Astrocyte (in vitro differentiated cells and primary cell): ENCODE measurements at regions not wholly inside any gene's neighbourhood (a gene's known extent, or its start where the extent isn't known, plus 50 kb on each side); places are given as distances from the start of the nearest gene placed in this dataset.
A peak's percentile ranks its signal among the peaks of the same experiment; 100 is the strongest.

ENCODE experiments used
- DNase-seq: peaks from one replicate; pipeline ENCODE4 v3.0.0-alpha.2; 2010; ENCODE audit warnings: low read depth
- FAIRE-seq: peaks from 2 replicates; lab custom pipeline; 2011; peaks lifted over from hg19 to GRCh38; lab: Jason Lieb, UNC
- H2AFZ ChIP-seq: 2 replicates; pipeline ENCODE4 v1.6.0; 2012; ENCODE audit warnings: low read depth, low read length, inconsistent platforms
- H3K27ac ChIP-seq: 2 replicates; pipeline ENCODE4 v1.5.1; 2011; ENCODE audit warnings: low read depth, low read length, inconsistent platforms
- H3K27me3 ChIP-seq: 2 replicates; pipeline ENCODE4 v1.6.0; 2011; ENCODE audit warnings: low read length, inconsistent platforms; ENCODE audit not compliant: insufficient read depth
- H3K36me3 ChIP-seq: 2 replicates; pipeline ENCODE4 v1.5.1; 2011; ENCODE audit warnings: low read length, inconsistent platforms; ENCODE audit not compliant: insufficient read depth
- H3K4me1 ChIP-seq: 2 replicates; pipeline ENCODE4 v1.5.1; 2011; ENCODE audit warnings: low read length, inconsistent platforms; ENCODE audit not compliant: insufficient read depth
- H3K4me2 ChIP-seq: 2 replicates; pipeline ENCODE4 v1.6.0; 2012; ENCODE audit warnings: low read length, inconsistent platforms
- H3K4me3 ChIP-seq: 2 replicates; pipeline ENCODE4 v1.5.1; 2011; ENCODE audit warnings: low read depth, mild to moderate bottlenecking, low read length, inconsistent platforms; ENCODE audit not compliant: insufficient read depth
- H3K79me2 ChIP-seq: 2 replicates; pipeline ENCODE4 v1.6.0; 2012; ENCODE audit warnings: mild to moderate bottlenecking, low read length, inconsistent platforms; ENCODE audit not compliant: insufficient read depth
- H3K9ac ChIP-seq: 2 replicates; pipeline ENCODE4 v1.6.0; 2012; ENCODE audit warnings: mild to moderate bottlenecking, low read length, inconsistent platforms
- H3K9me3 ChIP-seq: 2 replicates; pipeline ENCODE4 v1.5.1; 2012; ENCODE audit warnings: low read depth, mild to moderate bottlenecking, low read length, inconsistent platforms; ENCODE audit not compliant: insufficient read depth
- H4K20me1 ChIP-seq: 2 replicates; pipeline ENCODE4 v1.6.0; 2012; ENCODE audit warnings: low read length, inconsistent platforms; ENCODE audit not compliant: insufficient read depth
- H3K27ac Mint-ChIP-seq: one replicate; pipeline ENCODE4 v1.8.0; 2021; ENCODE audit warnings: mild to moderate bottlenecking, mixed read lengths; ENCODE audit not compliant: unreplicated experiment
- H3K27me3 Mint-ChIP-seq: one replicate; pipeline ENCODE4 v1.8.0; 2021; ENCODE audit warnings: low read depth, mixed read lengths; ENCODE audit not compliant: unreplicated experiment
- H3K36me3 Mint-ChIP-seq: one replicate; pipeline ENCODE4 v1.8.0; 2021; ENCODE audit warnings: low read depth, mixed read lengths; ENCODE audit not compliant: unreplicated experiment
- H3K4me1 Mint-ChIP-seq: one replicate; pipeline ENCODE4 v1.8.0; 2021; ENCODE audit warnings: low read depth, mixed read lengths; ENCODE audit not compliant: unreplicated experiment
- H3K4me3 Mint-ChIP-seq: one replicate; pipeline ENCODE4 v1.8.0; 2021; ENCODE audit warnings: mild to moderate bottlenecking, moderate library complexity, mixed read lengths; ENCODE audit not compliant: unreplicated experiment
- H3K9me3 Mint-ChIP-seq: one replicate; pipeline ENCODE4 v1.8.0; 2021; ENCODE audit warnings: mild to moderate bottlenecking, mixed read lengths; ENCODE audit not compliant: unreplicated experiment
- CTCF ChIP-seq: IDR thresholded peaks from 2 replicates; pipeline ENCODE4 v1.5.1; 2011; ENCODE audit warnings: low read depth, mild to moderate bottlenecking, inconsistent platforms, low read length, moderate library complexity; ENCODE audit not compliant: insufficient read depth
- EZH2 ChIP-seq: IDR thresholded peaks from 2 replicates; pipeline ENCODE4 v1.6.1; 2012; ENCODE audit warnings: mild to moderate bottlenecking, low read length, inconsistent platforms; ENCODE audit not compliant: insufficient read depth

GRCh38 chr21:16421007-16421406 is 691.2 kb downstream of the USP25 start:
- no peaks in the 10 kb centered on the region for H3K27me3 Mint-ChIP-seq
- H3K27ac ChIP-seq, result peak overlapping the region; percentile 80
- H3K9me3 Mint-ChIP-seq, result no peaks in the 10 kb centered on the region
- peak overlapping the region; percentile 73 for H3K4me3 ChIP-seq
- no peaks in the 10 kb centered on the region for H3K27me3 ChIP-seq
- no peak for DNase-seq
- FAIRE-seq, result no peak
- H3K4me2 ChIP-seq, result peak overlapping the region; percentile 89
- peaks cover 2% of the 10 kb centered on the region for H3K4me1 Mint-ChIP-seq
- H3K4me1 ChIP-seq, result peaks cover 26% of the 10 kb centered on the region
- H3K79me2 ChIP-seq, result peaks cover 63% of the 10 kb centered on the region
- H2AFZ ChIP-seq, result no peak overlapping the region
- no peak overlapping the region for H3K4me3 Mint-ChIP-seq
- TF ChIP-seq CTCF (no peak), EZH2 (no peak)
- H4K20me1 ChIP-seq, result peaks cover 4% of the 10 kb centered on the region
- H3K9ac ChIP-seq, result peak overlapping the region; percentile 88
- H3K9me3 ChIP-seq, result no peaks in the 10 kb centered on the region
- H3K27ac Mint-ChIP-seq, result no peak overlapping the region
- H3K36me3 Mint-ChIP-seq, result no peaks in the 10 kb centered on the region
- no peaks in the 10 kb centered on the region for H3K36me3 ChIP-seq

DNA sequence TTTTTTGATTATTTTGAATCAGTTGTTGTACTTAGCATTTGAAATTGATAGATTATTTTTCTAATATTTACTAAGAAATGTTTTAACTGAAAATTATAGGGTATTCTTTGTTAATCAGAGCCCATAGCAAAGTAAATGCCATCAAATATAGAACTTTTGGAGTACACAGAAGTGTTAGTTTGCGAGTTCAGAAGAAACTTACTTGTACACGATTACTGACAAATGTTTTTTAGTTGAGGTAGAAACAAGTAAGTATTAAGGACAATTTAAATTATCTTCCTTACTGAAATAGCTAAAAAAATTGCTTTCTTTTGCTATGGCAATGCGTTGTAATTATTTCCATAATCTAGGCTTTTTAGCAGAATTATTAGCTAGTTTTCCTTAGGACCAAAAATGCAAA is 692.2 kb downstream of the USP25 start:
- Histone ChIP-seq H3K4me2 (peak overlapping the region; percentile 89), H3K4me1 (peaks cover 32% of the 10 kb centered on the region), H3K9ac (peak overlapping the region; percentile 60), H4K20me1 (peaks cover 6% of the 10 kb centered on the region), H3K27ac (peak overlapping the region; percentile 8), H3K36me3 (no peaks in the 10 kb centered on the region), H3K4me3 (no peak overlapping the region), H3K9me3 (no peaks in the 10 kb centered on the region), H2AFZ (no peak overlapping the region), H3K79me2 (peaks cover 72% of the 10 kb centered on the region), H3K27me3 (no peaks in the 10 kb centered on the region)
- DNase-seq, result no peak
- H3K4me3 Mint-ChIP-seq, result no peak overlapping the region
- no peak overlapping the region for H3K27ac Mint-ChIP-seq
- no peaks in the 10 kb centered on the region for H3K9me3 Mint-ChIP-seq
- no peak for TF ChIP-seq EZH2
- no peak for TF ChIP-seq CTCF
- no peak for FAIRE-seq
- H3K4me1 Mint-ChIP-seq, result peaks cover 2% of the 10 kb centered on the region
- no peaks in the 10 kb centered on the region for H3K27me3 Mint-ChIP-seq
- no peaks in the 10 kb centered on the region for H3K36me3 Mint-ChIP-seq

DNA sequence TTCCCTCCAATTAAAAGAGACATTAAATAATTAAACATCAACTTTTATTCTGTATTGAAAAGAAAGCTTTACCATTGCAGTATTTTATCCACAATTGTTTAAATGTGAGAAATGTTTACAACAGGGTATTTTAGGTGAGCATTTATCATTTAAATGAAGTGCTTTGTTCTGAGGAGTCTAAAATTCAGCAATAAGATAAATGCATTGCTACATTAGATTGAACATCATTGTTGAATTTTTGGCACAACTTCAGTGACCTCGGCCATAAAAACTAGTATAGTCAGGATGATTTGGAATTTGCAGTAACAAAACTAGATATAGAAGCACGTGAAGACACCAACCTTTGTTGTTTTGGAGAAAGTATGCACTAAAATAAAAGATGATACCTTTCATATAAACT is 692.9 kb downstream of the USP25 start:
- Histone ChIP-seq H3K4me1 (peaks cover 34% of the 10 kb centered on the region), H3K9ac (peak overlapping the region; percentile 6), H3K79me2 (peaks cover 78% of the 10 kb centered on the region), H3K27me3 (no peaks in the 10 kb centered on the region), H3K4me2 (peak overlapping the region; percentile 79), H3K9me3 (no peaks in the 10 kb centered on the region), H3K4me3 (no peak overlapping the region), H2AFZ (no peak overlapping the region), H3K36me3 (no peaks in the 10 kb centered on the region), H3K27ac (no peak overlapping the region), H4K20me1 (peaks cover 6% of the 10 kb centered on the region)
- Mint-ChIP-seq H3K9me3 (no peaks in the 10 kb centered on the region), H3K27ac (no peak overlapping the region), H3K36me3 (no peaks in the 10 kb centered on the region), H3K27me3 (no peaks in the 10 kb centered on the region), H3K4me1 (peaks cover 2% of the 10 kb centered on the region), H3K4me3 (no peak overlapping the region)
- DNase-seq, result peak; percentile 45
- TF ChIP-seq EZH2 (no peak), CTCF (no peak)
- no peak for FAIRE-seq
